D721Med (cell line): ENCODE measurements at regions not wholly inside any gene's neighbourhood (a gene's known extent, or its start where the extent isn't known, plus 50 kb on each side); places are given as distances from the start of the nearest gene placed in this dataset.

Experiments
- DNase-seq: peaks from one replicate; pipeline ENCODE4 v3.0.0; 2011; ENCODE audit warnings: low spot score; ENCODE audit not compliant: insufficient read length
- FAIRE-seq: peaks from 2 replicates; lab custom pipeline; 2011; peaks lifted over from hg19 to GRCh38; lab: Jason Lieb, UNC
- TF ChIP-seq, protein P1 (sequence below): IDR thresholded peaks from 2 replicates; pipeline ENCODE4 v1.5.1; 2012; ENCODE audit warnings: mild to moderate bottlenecking, control low read depth; ENCODE audit not compliant: insufficient read depth; ENCODE audit errors: missing control alignments

DNA sequence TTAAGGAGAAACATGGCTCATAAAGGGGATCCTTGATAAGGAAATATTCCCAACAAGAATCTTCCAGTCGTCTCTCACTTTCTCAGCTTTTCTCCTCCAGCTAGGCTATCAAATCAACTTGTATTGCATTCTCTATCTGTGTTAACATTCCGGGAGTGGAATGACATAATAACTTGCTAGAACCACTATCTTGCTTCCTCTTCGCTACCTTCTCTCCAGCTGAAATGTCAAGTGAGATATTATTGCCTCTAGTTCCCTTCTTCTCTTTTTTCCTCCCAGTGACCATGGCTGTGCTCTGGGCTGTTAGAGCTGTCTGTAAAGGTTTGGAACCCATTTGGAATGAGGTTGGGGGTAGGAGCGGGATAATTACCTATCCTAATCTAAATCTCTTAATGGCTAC, 1329.5 kb upstream of the WWC1 start:
- TF ChIP-seq, protein P1, sequence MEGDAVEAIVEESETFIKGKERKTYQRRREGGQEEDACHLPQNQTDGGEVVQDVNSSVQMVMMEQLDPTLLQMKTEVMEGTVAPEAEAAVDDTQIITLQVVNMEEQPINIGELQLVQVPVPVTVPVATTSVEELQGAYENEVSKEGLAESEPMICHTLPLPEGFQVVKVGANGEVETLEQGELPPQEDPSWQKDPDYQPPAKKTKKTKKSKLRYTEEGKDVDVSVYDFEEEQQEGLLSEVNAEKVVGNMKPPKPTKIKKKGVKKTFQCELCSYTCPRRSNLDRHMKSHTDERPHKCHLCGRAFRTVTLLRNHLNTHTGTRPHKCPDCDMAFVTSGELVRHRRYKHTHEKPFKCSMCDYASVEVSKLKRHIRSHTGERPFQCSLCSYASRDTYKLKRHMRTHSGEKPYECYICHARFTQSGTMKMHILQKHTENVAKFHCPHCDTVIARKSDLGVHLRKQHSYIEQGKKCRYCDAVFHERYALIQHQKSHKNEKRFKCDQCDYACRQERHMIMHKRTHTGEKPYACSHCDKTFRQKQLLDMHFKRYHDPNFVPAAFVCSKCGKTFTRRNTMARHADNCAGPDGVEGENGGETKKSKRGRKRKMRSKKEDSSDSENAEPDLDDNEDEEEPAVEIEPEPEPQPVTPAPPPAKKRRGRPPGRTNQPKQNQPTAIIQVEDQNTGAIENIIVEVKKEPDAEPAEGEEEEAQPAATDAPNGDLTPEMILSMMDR: no peak
- DNase-seq (no peak), FAIRE-seq (no peak)

DNA sequence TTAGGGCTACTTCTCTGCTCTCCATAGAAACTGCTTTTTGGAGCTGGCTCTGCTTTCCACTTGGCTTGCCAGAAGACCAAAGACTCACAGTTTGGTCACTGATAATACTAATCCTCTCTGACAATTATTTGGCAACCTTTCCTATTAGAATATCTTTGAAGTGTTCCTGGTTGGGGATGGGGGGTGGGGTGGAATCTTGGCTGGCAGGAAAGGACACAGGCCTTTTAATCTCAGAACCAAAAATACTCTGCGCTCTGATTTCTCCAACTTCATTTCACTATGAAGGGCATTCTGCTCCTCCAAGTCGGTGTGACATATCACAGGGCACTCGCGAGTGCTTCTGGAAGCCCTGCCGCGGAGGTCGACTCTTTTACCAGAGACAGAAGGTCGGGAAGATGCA, 1329.0 kb upstream of the WWC1 start:
- FAIRE-seq (no peak), DNase-seq (no peak)
- TF ChIP-seq, protein P1: no peak

DNA sequence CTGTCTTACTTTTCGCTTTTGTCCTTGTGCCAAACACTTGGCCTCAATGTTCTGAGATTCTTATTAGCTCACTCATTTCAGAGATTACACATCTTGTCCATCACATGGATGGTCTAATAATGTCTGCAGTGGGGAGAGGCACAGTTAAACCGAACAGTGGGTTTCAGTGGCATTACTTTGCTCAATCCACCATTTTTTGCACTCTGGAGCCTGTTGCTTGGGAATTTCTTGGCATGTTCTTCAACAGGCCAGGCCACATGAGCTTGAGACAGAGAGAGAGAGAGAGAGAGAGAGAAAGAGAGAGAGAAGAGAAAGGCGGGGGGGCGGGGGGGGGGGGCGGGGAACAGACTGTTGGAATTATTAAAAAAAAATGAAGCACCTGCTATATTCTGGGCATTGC, 1327.8 kb upstream of the WWC1 start:
- no peak for DNase-seq
- TF ChIP-seq, protein P1: no peak
- FAIRE-seq: no peak

- FAIRE-seq (no peak), DNase-seq (no peak)
- TF ChIP-seq, protein P1: no peak
Observed at GRCh38 chr5:166977911-166978422, 1313.5 kb upstream of the WWC1 start.

GRCh38 chr5:166979307-166979895, 1312.0 kb upstream of the WWC1 start:
- TF ChIP-seq, protein P1: no peak
- DNase-seq (no peak), FAIRE-seq (no peak)

- FAIRE-seq: no peak
- DNase-seq: no peak
- TF ChIP-seq, protein P1: no peak
Observed at GRCh38 chr5:166980666-166981065, 1310.8 kb upstream of the WWC1 start.

DNA sequence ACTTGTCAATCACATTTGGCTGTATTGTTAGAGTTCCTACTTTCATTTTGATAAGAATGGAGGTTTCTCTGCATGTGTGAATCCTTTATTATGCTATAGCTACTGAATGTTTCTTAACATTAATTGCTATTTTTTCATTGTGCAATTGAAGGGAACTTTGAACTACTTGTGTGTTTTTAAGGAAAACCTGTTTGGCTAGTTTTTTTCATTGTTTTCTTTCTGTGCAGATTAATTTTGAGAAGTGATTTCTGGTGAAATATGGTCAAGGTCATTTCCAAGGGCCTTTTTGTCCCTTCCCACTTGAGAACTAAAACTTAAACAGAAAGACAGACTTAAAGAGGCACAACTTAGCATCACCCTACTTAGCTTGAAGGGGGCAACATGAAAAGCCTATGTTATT, 1309.2 kb upstream of the WWC1 start:
- DNase-seq (no peak), FAIRE-seq (no peak)
- TF ChIP-seq, protein P1: no peak
